ENCODE measurements at regions not wholly inside any gene's neighbourhood (a gene's known extent, or its start where the extent isn't known, plus 50 kb on each side); places are given as distances from the start of the nearest gene placed in this dataset.

DNA sequence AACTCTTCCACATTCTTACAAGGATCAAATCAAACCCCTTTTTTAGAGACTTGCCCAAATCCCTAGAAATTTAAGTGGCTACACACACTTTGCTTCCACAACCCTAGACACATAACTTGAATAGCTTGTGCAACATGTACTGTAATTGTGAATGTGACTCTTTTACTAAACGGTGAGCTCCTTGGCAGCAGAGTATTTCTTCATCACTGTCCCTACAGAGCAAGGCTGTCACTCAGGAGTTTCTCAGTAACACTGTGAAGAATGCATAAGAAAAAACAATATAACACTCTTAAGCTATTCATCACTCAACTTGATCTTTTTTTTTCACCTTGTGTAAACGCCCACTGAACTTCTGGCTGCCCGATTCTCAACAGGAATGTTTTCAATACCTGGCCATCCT is 53.8 kb upstream of the ADAMTS18 start:
- TF ChIP-seq FOXM1 (IDR thresholded peaks at IDR 0.05; ENCODE audit: borderline replicate concordance, low read depth) (no peak), RAD21 (IDR thresholded peaks at IDR 0.05; ENCODE audit: low read depth) (no peak), ZBTB7A (IDR thresholded peaks at IDR 0.05; ENCODE audit: low read depth) (no peak), NFIC (IDR thresholded peaks at IDR 0.05) (no peak), CEBPB (IDR thresholded peaks at IDR 0.05) (no peak), TCF12 (IDR thresholded peaks at IDR 0.05; ENCODE audit: low read depth) (no peak), YY1 (IDR thresholded peaks at IDR 0.05; ENCODE audit: low read depth) (no peak)
- TF ChIP-seq, protein P1, sequence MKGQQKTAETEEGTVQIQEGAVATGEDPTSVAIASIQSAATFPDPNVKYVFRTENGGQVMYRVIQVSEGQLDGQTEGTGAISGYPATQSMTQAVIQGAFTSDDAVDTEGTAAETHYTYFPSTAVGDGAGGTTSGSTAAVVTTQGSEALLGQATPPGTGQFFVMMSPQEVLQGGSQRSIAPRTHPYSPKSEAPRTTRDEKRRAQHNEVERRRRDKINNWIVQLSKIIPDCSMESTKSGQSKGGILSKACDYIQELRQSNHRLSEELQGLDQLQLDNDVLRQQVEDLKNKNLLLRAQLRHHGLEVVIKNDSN (IDR thresholded peaks at IDR 0.05): no peak
- TF ChIP-seq, protein P2, sequence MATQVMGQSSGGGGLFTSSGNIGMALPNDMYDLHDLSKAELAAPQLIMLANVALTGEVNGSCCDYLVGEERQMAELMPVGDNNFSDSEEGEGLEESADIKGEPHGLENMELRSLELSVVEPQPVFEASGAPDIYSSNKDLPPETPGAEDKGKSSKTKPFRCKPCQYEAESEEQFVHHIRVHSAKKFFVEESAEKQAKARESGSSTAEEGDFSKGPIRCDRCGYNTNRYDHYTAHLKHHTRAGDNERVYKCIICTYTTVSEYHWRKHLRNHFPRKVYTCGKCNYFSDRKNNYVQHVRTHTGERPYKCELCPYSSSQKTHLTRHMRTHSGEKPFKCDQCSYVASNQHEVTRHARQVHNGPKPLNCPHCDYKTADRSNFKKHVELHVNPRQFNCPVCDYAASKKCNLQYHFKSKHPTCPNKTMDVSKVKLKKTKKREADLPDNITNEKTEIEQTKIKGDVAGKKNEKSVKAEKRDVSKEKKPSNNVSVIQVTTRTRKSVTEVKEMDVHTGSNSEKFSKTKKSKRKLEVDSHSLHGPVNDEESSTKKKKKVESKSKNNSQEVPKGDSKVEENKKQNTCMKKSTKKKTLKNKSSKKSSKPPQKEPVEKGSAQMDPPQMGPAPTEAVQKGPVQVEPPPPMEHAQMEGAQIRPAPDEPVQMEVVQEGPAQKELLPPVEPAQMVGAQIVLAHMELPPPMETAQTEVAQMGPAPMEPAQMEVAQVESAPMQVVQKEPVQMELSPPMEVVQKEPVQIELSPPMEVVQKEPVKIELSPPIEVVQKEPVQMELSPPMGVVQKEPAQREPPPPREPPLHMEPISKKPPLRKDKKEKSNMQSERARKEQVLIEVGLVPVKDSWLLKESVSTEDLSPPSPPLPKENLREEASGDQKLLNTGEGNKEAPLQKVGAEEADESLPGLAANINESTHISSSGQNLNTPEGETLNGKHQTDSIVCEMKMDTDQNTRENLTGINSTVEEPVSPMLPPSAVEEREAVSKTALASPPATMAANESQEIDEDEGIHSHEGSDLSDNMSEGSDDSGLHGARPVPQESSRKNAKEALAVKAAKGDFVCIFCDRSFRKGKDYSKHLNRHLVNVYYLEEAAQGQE (IDR thresholded peaks at IDR 0.05; ENCODE audit: low read depth): no peak

GRCh38 chr16:77491091-77491490 is 56.3 kb upstream of the ADAMTS18 start:
- no peak for TF ChIP-seq TAF1 (IDR thresholded peaks at IDR 0.05; ENCODE audit: low read depth)
- TF ChIP-seq CREB1 (IDR thresholded peaks at IDR 0.05; ENCODE audit: low read depth): no peak
- no peak for TF ChIP-seq NFIC (IDR thresholded peaks at IDR 0.05)
- no peak for TF ChIP-seq TCF12 (IDR thresholded peaks at IDR 0.05; ENCODE audit: low read depth)

DNA sequence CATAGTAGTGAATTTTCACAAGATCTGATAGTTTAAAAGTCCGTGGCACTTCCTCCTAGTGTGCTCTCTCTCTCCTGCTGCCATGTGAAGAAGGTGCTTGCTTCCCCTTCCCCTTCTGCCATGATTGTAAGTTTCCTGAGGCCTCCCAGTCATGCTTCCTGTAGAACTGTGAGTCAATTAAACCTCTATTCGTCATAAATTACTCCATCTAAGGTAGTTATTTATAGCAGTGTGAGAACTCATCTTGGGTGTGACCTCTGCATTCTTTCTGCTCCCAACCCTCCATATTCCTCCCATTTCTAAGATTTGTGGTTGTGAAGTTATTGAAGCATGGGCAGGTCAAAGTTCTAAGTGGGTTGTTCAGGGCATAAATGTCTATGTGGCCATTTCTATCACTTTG is 62.1 kb upstream of the ADAMTS18 start:
- TF ChIP-seq CEBPB (IDR thresholded peaks at IDR 0.05): no peak
- no peak for TF ChIP-seq CREB1 (IDR thresholded peaks at IDR 0.05; ENCODE audit: low read depth)
- TF ChIP-seq, protein P1 (IDR thresholded peaks at IDR 0.05): no peak
- no peak for TF ChIP-seq TEAD4 (IDR thresholded peaks at IDR 0.05)
- no peak for TF ChIP-seq TAF1 (IDR thresholded peaks at IDR 0.05; ENCODE audit: low read depth)
- TF ChIP-seq RAD21 (IDR thresholded peaks at IDR 0.05; ENCODE audit: low read depth): no peak
- no peak for TF ChIP-seq NFIC (IDR thresholded peaks at IDR 0.05)
- no peak for TF ChIP-seq TCF12 (IDR thresholded peaks at IDR 0.05; ENCODE audit: low read depth)
- TF ChIP-seq YY1 (IDR thresholded peaks at IDR 0.05; ENCODE audit: low read depth): no peak
- no peak for TF ChIP-seq EGR1 (IDR thresholded peaks at IDR 0.05)
- TF ChIP-seq, protein P2 (IDR thresholded peaks at IDR 0.05; ENCODE audit: low read depth): no peak
- TF ChIP-seq FOXM1 (IDR thresholded peaks at IDR 0.05; ENCODE audit: borderline replicate concordance, low read depth): no peak
- TF ChIP-seq MAX (IDR thresholded peaks at IDR 0.05): no peak
- no peak for TF ChIP-seq ZBTB7A (IDR thresholded peaks at IDR 0.05; ENCODE audit: low read depth)
- TF ChIP-seq EP300 (IDR thresholded peaks at IDR 0.05; ENCODE audit: borderline replicate concordance): no peak

GRCh38 chr16:77499373-77500285 is 64.8 kb upstream of the ADAMTS18 start:
- TF ChIP-seq ZBTB7A (IDR thresholded peaks at IDR 0.05; ENCODE audit: low read depth): no peak
- no peak for TF ChIP-seq TAF1 (IDR thresholded peaks at IDR 0.05; ENCODE audit: low read depth)
- no peak for TF ChIP-seq RAD21 (IDR thresholded peaks at IDR 0.05; ENCODE audit: low read depth)
- TF ChIP-seq MAX (IDR thresholded peaks at IDR 0.05): no peak
- no peak for TF ChIP-seq CEBPB (IDR thresholded peaks at IDR 0.05)
- TF ChIP-seq, protein P2 (IDR thresholded peaks at IDR 0.05; ENCODE audit: low read depth): no peak
- no peak for TF ChIP-seq FOXM1 (IDR thresholded peaks at IDR 0.05; ENCODE audit: borderline replicate concordance, low read depth)
- TF ChIP-seq YY1 (IDR thresholded peaks at IDR 0.05; ENCODE audit: low read depth): no peak
- TF ChIP-seq EP300 (IDR thresholded peaks at IDR 0.05; ENCODE audit: borderline replicate concordance): no peak

Data from Ishikawa (cell line).